DND-41 (cell line): ENCODE measurements at regions not wholly inside any gene's neighbourhood (a gene's known extent, or its start where the extent isn't known, plus 50 kb on each side); places are given as distances from the start of the nearest gene placed in this dataset.

Experiments
- EZH2 ChIP-seq: IDR thresholded peaks from 3 replicates; pipeline ENCODE4 v1.6.1; 2012; ENCODE audit warnings: borderline replicate concordance, low read depth, mild to moderate bottlenecking, moderate library complexity, low read length, inconsistent platforms; ENCODE audit not compliant: severe bottlenecking
- TF ChIP-seq, protein P1 (sequence below): IDR thresholded peaks from 2 replicates; pipeline ENCODE4 v1.5.1; 2012; ENCODE audit warnings: borderline replicate concordance, low read length, moderate library complexity, mild to moderate bottlenecking; ENCODE audit not compliant: poor library complexity, severe bottlenecking; ENCODE audit errors: extremely low read depth

DNA sequence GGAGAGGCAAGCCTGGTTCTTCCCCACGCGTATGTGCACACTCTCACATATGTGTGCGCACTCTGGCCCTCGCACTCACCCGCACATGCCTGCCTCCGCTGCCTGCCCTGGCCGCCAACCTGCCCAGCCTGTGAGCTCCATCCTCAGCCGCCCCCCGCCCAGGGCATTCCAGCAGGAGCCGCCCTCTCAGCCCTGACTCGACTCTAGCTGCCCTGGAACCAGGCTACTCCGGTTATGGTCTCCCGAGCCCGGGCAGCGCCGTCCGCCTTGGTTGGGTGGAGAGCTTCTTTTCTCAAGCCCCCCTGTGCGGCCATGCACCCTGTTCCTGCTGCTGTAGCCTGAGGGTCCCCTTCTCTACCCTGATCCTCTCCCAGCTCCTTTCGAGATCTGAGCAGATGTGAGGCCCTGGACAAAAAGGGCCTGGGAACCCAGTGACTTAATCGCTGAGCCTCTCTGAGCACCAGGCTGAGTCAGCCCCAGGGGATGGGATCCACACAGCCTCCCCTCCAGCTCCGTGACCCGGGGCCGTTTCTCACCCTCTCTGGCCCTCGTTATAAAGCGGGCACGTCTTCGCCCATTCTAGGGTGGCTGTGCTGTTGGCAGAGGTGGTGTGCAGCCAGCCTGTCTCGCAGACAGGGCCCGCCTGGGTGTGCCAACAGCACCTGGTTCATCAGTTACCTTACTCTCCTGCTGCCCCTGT, 191.5 kb downstream of the TEX29 start:
- TF ChIP-seq, protein P1, sequence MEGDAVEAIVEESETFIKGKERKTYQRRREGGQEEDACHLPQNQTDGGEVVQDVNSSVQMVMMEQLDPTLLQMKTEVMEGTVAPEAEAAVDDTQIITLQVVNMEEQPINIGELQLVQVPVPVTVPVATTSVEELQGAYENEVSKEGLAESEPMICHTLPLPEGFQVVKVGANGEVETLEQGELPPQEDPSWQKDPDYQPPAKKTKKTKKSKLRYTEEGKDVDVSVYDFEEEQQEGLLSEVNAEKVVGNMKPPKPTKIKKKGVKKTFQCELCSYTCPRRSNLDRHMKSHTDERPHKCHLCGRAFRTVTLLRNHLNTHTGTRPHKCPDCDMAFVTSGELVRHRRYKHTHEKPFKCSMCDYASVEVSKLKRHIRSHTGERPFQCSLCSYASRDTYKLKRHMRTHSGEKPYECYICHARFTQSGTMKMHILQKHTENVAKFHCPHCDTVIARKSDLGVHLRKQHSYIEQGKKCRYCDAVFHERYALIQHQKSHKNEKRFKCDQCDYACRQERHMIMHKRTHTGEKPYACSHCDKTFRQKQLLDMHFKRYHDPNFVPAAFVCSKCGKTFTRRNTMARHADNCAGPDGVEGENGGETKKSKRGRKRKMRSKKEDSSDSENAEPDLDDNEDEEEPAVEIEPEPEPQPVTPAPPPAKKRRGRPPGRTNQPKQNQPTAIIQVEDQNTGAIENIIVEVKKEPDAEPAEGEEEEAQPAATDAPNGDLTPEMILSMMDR, result no peak
- TF ChIP-seq EZH2, result no peak
